Epidermal melanocyte (primary cell): ENCODE measurements at regions not wholly inside any gene's neighbourhood (a gene's known extent, or its start where the extent isn't known, plus 50 kb on each side); places are given as distances from the start of the nearest gene placed in this dataset.
"Not testable (repeated sequence)": the region's sequence is repeated elsewhere in the genome, so short reads cannot be mapped to it uniquely, and the experiment has no call there.

Source experiments
- DNase-seq: peaks from one replicate; pipeline ENCODE4 v3.0.0; 2011; ENCODE audit warnings: low spot score; ENCODE audit not compliant: insufficient read length

GRCh38 chr7:124168616-124169015 lies 135.7 kb upstream of the TMEM229A start:
- no peak for DNase-seq

GRCh38 chr7:124162667-124163066 lies 129.8 kb upstream of the TMEM229A start:
- no peak for DNase-seq

- DNase-seq = no peak
Measured at GRCh38 chr7:124155432-124156022, 122.7 kb upstream of the TMEM229A start.

GRCh38 chr7:124152859-124153692 lies 120.2 kb upstream of the TMEM229A start:
- DNase-seq = no peak

GRCh38 chr7:124137664-124138063 lies 104.8 kb upstream of the TMEM229A start:
- no peak for DNase-seq

- DNase-seq = no peak
Measured at GRCh38 chr7:124124201-124124600, 91.3 kb upstream of the TMEM229A start.

- no peak for DNase-seq
Measured at GRCh38 chr7:124120911-124121310, 88.0 kb upstream of the TMEM229A start.

GRCh38 chr7:124113045-124113444 lies 80.2 kb upstream of the TMEM229A start:
- no peak for DNase-seq

- DNase-seq = no peak
Measured at GRCh38 chr7:124106575-124106974, 73.7 kb upstream of the TMEM229A start.

- DNase-seq = no peak
Measured at GRCh38 chr7:124101173-124101768, 68.4 kb upstream of the TMEM229A start.

GRCh38 chr7:124100190-124100589 lies 67.3 kb upstream of the TMEM229A start:
- DNase-seq = no peak

GRCh38 chr7:124099585-124099984 lies 66.7 kb upstream of the TMEM229A start:
- DNase-seq = not testable (repeated sequence)

- DNase-seq = no peak
Measured at GRCh38 chr7:124089621-124090020, 56.8 kb upstream of the TMEM229A start.

- DNase-seq = no peak
Measured at GRCh38 chr7:124088590-124088989, 55.7 kb upstream of the TMEM229A start.

- DNase-seq = no peak
Measured at GRCh38 chr7:124086843-124087242, 54.0 kb upstream of the TMEM229A start.

- DNase-seq = no peak
Measured at GRCh38 chr7:124085179-124085578, 52.3 kb upstream of the TMEM229A start.

GRCh38 chr7:124084024-124084423 lies 51.2 kb upstream of the TMEM229A start:
- no peak for DNase-seq
